Mononuclear cell (primary cell): ENCODE measurements at regions not wholly inside any gene's neighbourhood (a gene's known extent, or its start where the extent isn't known, plus 50 kb on each side); places are given as distances from the start of the nearest gene placed in this dataset.

Source experiments
- H3K27me3 ChIP-seq: 2 replicates; pipeline ENCODE4 v1.6.0; 2011; ENCODE audit warnings: low read length, control low read depth; ENCODE audit not compliant: insufficient read depth
- H3K4me1 ChIP-seq: 2 replicates; pipeline ENCODE4 v1.5.1; 2011; ENCODE audit warnings: mild to moderate bottlenecking, low read length, control low read depth; ENCODE audit not compliant: insufficient read depth
- H3K4me3 ChIP-seq: 2 replicates; pipeline ENCODE4 v1.5.1; 2011; ENCODE audit warnings: mild to moderate bottlenecking, low read length, moderate library complexity
- H3K9me3 ChIP-seq: 2 replicates; pipeline ENCODE4 v1.5.1; 2011; ENCODE audit warnings: low read depth, mild to moderate bottlenecking, control low read depth, low read length

DNA sequence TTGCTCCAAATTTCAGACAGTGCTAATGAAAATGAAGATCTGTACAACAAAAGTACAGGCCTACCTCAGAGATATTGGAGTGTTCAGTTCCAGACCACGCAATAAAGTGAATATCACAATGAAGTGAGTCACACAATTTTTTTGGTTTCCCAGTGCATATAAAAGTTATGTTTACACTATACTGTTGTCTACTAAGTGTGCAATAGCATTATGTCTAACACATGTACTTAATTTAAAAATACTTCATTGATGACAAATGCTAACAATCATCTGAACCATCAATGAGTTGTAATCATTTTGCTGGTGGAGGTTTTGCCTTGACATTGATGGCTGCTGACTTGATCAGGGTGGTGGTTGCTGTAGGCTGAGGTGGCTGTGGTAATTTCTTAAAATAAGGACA lies 60.6 kb upstream of the E2F8 start:
- no peaks in the 10 kb centered on the region for H3K4me1 ChIP-seq
- no peaks in the 10 kb centered on the region for H3K9me3 ChIP-seq
- no peak overlapping the region for H3K4me3 ChIP-seq
- peaks cover 6% of the 10 kb centered on the region for H3K27me3 ChIP-seq

DNA sequence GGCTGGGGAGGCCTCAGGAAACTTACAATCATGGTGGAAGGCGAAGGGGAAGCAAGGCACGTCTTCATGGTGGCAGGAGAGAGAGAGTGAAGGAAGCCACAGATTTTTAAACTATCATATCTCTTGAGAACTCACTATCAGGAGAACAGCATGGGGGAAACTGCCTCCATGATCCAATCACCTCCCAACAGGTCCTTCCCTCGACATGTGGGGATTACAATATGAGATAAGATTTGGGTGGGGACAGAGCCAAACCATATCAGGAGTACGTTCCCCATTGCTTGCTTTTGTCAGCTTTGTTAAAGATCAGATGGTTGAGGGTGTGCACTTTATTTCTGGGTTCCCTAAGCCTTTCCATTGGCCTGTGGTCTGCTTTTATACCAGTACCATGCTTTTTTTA lies 53.7 kb upstream of the E2F8 start:
- Histone ChIP-seq H3K27me3 (peaks cover 6% of the 10 kb centered on the region), H3K4me3 (no peak overlapping the region), H3K4me1 (no peaks in the 10 kb centered on the region), H3K9me3 (no peaks in the 10 kb centered on the region)

DNA sequence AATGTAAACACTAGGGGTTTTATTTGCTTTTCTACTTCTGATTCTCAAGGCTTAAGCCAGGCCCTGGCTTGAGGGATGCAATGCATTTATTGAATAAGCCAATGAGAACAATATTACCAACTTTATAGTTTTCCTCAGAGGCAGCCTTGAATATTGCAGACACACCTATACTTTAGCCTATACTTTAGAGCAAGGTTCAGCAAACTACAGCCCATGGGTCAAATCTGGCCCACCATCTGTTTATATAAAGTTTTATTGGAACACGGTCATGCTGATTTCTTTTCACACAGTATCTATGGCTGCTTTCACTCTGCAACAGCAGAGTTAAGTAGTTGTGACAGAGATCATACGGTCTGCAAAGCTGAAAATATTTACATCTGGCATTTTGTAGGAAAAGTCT lies 50.3 kb upstream of the E2F8 start:
- Histone ChIP-seq H3K27me3 (no peaks in the 10 kb centered on the region), H3K4me1 (no peaks in the 10 kb centered on the region), H3K4me3 (no peak overlapping the region), H3K9me3 (no peaks in the 10 kb centered on the region)
